GM21786 (cell line): ENCODE measurements at regions not wholly inside any gene's neighbourhood (a gene's known extent, or its start where the extent isn't known, plus 50 kb on each side); places are given as distances from the start of the nearest gene placed in this dataset.

Experiments
- ATAC-seq: cut with Tn5 transposase; IDR thresholded peaks from one replicate; pipeline ENCODE4 v1.9.1; 2021; ENCODE audit not compliant: unreplicated experiment

DNA sequence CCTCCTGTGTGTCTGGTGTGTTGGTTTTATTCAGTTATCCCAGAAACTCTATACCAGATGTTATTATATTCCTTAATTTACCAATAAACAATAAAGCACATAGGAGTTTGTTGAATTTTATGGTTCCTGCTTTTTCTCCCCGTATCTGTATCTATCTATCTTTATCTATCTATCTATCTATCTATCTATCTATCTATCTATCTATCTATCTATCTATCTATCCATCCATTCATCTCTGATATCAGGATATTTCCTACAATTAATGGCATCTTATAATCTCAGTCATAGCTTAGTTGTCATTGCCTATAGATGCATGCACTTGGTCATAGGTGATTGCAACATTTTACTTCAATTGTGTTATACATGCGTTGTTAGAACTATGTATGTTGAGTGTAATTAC, 500.2 kb upstream of the ZEB2 start:
- no peak for ATAC-seq

DNA sequence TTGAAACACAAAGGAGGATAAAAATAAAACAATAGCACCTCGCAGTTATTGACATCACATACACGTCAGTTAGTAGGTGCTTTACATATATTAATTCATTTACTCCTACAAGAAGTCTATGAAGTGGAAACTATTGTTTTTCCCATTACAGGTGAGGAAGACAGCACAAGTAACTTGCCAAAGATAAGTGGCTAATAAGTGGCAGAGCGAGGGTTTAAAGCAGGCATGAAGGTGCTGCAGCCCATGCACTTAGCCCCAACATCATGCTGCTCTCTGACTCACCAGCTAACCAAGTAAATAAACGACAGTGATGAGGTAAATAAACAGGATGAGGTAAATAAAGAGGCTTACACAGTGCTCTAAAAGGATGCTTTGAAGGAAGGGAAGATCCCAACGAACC, 498.6 kb upstream of the ZEB2 start:
- no peak for ATAC-seq

DNA sequence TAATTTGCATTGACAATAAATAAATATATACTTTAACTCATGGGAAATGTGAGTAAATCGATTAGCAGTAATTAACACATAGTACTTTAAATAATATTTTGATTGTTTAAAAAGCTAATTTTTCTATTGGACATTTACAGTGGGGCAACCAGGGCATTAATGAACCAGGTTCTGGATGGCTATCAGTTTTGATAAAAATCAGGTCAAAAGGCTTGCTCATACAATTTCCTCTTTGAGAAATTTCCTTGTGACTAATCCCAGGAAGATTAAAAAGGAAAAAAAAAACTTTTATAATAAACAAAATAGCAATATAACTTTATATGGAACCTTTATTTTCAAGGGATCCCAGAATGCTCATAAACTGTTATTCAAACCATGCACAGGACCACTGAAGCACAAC, 497.2 kb upstream of the ZEB2 start:
- no peak for ATAC-seq

DNA sequence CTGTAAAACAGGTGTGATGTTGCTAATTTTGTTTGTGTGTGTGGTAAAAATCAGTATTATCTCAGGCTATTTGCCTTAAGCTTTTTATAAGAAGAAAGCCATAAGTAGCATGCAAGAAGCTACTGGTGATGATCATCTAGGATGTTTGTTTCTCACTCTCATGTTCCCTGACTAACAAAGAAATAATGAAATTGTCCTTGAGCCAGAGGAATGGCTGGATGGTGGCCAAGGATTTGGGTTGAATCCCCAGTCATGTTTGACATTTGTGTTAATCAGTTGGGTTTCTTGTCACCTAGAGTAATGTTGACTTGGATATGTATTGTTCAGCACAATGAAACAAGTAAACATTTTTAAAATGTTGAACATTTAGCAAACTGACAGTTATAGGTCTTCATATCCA, 496.8 kb upstream of the ZEB2 start:
- ATAC-seq: no peak

DNA sequence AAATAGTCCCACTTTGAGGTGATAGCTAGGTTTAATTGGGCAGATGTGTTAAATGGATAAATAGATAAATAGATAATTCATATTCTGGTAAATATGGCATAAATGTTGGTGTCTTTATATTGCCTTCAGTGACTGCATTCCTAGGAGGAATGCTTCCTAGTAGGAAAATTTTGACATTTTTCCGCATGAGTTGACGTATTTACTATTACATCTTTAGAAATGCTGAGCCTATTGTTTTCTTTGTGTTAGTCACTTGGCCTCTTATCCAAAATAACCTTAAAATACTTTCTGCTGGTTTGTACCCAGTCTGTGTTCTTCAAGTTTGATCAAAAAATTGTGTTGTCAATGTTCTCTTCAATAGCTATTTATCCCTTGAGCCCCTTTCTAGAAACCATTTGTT, 495.6 kb upstream of the ZEB2 start:
- ATAC-seq: no peak

DNA sequence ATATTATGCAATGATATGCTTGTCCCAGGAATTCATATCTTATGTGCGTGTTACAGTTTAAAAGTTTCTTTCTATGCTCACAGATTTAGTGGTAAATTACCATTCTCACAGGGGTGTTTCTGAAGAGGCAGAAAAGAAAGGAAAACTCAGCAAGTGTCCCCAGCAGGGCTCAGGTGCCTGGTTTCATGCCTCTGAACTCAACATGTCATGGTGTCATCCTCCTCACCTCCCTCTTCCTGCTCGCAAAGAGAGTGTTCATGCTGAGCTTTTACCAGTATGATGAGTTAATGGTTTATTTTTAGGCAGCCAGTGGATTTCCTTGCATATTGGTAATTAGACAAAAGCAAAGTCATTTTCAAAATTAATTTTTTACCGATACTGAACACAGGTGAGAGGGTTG, 492.9 kb upstream of the ZEB2 start:
- no peak for ATAC-seq

- no peak for ATAC-seq
These were observed 492.3 kb upstream of the ZEB2 start for GRCh38 chr2:145012214-145012670.

- ATAC-seq: no peak
These were observed 490.7 kb upstream of the ZEB2 start for GRCh38 chr2:145010635-145011034.

DNA sequence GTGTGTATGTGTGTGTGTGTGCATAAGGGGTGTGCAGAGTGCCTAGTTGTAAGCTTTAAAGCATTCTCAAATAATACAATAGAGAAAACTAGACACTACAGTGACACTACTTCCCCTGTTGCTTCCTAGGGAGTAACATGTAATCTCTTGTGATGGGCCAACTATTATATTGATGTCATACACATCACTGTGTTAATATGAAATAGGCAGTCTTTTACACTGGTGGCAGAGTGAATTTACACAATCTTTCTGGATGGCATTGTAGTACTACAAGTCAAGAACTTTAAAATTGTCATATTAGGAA, 488.0 kb upstream of the ZEB2 start:
- no peak for ATAC-seq

GRCh38 chr2:145007093-145007959, 487.4 kb upstream of the ZEB2 start:
- no peak for ATAC-seq

GRCh38 chr2:145002624-145003023, 482.7 kb upstream of the ZEB2 start:
- no peak for ATAC-seq

DNA sequence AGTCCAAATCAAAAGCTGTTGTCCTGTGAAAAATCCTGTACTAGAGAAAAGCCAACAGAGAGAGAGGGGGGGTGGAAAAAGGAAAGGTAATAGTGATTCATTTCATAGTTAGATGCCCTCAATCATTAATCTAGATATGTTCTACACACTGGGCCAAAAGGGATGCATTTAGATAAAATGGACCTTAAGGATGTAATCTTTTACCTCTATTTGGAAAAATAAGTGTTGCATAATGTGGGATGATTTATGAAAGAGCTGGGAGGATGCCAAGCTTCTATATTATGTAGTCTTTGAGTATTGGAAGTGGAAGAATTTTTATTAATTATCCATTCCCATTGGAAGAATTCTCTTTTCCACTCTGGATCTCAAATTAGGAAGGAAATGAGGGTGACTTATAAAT, 480.5 kb upstream of the ZEB2 start:
- ATAC-seq: no peak

- ATAC-seq: no peak
These were observed 480.0 kb upstream of the ZEB2 start for GRCh38 chr2:144999936-145000335.

GRCh38 chr2:144999071-144999875, 479.4 kb upstream of the ZEB2 start:
- ATAC-seq: no peak

DNA sequence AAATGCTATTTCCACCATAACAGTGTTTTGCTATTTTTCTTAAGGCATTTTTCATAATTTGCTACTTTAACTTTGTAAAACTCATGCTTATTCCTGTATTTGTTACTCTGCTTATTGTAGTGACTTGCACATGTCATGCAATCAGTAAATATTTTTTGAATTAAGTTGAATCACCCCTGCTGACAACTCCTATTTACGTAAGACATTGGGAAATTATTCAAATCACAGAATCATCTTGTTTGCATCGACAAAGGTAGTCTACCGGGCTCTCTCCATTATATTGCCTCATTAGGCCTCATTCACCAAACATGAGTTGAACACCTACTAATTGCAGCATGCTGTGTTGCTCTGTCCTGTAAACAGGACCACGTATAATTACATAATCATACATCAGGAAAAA, 478.5 kb upstream of the ZEB2 start:
- no peak for ATAC-seq

- no peak for ATAC-seq
These were observed 476.4 kb upstream of the ZEB2 start for GRCh38 chr2:144996225-144996795.

- ATAC-seq: no peak
These were observed 475.6 kb upstream of the ZEB2 start for GRCh38 chr2:144995482-144995881.

- ATAC-seq: no peak
These were observed 470.7 kb upstream of the ZEB2 start for GRCh38 chr2:144990661-144991060.

DNA sequence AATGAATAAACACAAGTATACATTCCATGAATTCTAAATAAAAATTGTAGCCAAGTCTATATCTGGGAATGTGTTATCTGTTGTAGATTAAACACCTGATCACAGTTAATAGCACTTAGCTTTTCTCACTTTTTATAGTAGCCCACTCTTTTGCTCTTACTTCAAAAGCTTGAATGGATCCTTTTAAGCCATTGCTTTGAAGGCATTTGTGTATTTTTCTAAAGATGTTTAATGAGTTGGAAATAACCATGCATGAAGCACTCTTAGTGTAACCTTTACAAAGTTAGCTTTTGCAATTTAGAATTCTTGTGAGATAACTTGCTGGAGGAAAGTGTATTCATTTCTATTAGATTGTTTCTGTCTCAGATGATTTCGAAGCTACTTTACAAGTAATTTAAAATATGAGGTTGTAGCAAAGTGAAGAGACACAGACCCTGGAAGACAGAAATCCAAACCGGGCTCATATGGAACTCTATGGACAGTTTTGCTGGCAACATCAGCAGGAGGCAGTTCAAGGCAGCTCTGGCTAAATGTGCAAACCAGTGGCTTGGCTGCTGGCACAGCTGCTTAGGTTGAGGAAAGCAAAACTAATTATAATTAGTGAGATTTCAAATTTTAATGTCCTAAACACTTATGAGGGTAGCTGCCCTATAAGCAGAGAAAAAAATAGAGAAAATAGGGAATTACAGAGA, 469.8 kb upstream of the ZEB2 start:
- ATAC-seq: no peak

GRCh38 chr2:144988591-144988990, 468.7 kb upstream of the ZEB2 start:
- no peak for ATAC-seq

DNA sequence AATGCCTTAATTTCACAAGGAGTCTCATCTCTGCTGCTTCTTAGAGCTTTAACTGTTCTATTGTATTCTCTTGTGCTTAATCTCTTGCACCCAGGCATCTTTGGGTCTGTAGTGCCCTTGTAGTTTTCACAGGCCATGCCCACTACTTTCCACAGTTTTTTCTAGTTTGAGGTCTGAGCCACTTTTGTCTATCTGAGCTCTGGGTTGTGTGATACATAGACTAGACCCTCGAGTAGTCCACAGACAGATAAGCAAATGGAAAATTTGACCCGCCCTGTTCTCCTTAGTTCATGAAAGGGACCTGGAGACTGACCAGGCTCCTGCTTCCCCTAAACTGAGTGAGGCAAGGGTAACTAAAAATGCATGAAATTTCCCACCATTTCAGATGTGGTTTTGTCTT, 466.8 kb upstream of the ZEB2 start:
- ATAC-seq: no peak
